Mesenchymal stem cell (in vitro differentiated cells and primary cell): ENCODE measurements at regions not wholly inside any gene's neighbourhood (a gene's known extent, or its start where the extent isn't known, plus 50 kb on each side); places are given as distances from the start of the nearest gene placed in this dataset.

Source experiments
- DNase-seq: peaks from one replicate; pipeline ENCODE4 v3.0.0-alpha.2; 2013
- H2AFZ ChIP-seq: one replicate; pipeline ENCODE4 v1.6.1; 2013; ENCODE audit warnings: low read depth, mild to moderate bottlenecking, control low read depth, inconsistent platforms, low read length, moderate library complexity
- H2AK5ac ChIP-seq: 2 replicates; pipeline ENCODE4 v1.6.1; 2013; ENCODE audit warnings: low read length, moderate library complexity, mild to moderate bottlenecking, inconsistent platforms; ENCODE audit not compliant: severe bottlenecking
- H2BK120ac ChIP-seq: one replicate; pipeline ENCODE4 v1.6.1; 2013; ENCODE audit warnings: low read depth, mild to moderate bottlenecking, inconsistent platforms, low read length, moderate library complexity
- H2BK12ac ChIP-seq, 2 experiments: one replicate each; pipeline ENCODE4 v1.6.1; 2013; ENCODE audit warnings: inconsistent platforms in 2 of 2, low read length in 2 of 2, mild to moderate bottlenecking in 2 of 2, moderate library complexity in 2 of 2, control low read depth in 1 of 2
- H2BK15ac ChIP-seq: one replicate; pipeline ENCODE4 v1.6.1; 2013; ENCODE audit warnings: mild to moderate bottlenecking, low read depth, inconsistent platforms; ENCODE audit not compliant: poor library complexity, severe bottlenecking
- H2BK5ac ChIP-seq: 2 replicates; pipeline ENCODE4 v1.6.1; 2013; ENCODE audit warnings: low read depth, mild to moderate bottlenecking, low read length, control low read depth, inconsistent platforms; ENCODE audit not compliant: poor library complexity, severe bottlenecking
- H3K14ac ChIP-seq, 2 experiments: one replicate each; pipeline ENCODE4 v1.6.1; 2013; ENCODE audit warnings: inconsistent platforms in 2 of 2, low read length in 2 of 2, control low read depth in 1 of 2, mild to moderate bottlenecking in 1 of 2, moderate library complexity in 1 of 2
- H3K18ac ChIP-seq, 2 experiments: one replicate each; pipeline ENCODE4 v1.6.1; 2013; ENCODE audit warnings: inconsistent platforms in 2 of 2, low read length in 2 of 2, control low read depth in 1 of 2, low read depth in 1 of 2, mild to moderate bottlenecking in 1 of 2
- H3K23ac ChIP-seq, 2 experiments: one replicate each; pipeline ENCODE4 v1.6.1; 2013; ENCODE audit warnings: inconsistent platforms in 2 of 2, low read length in 2 of 2, mild to moderate bottlenecking in 2 of 2, moderate library complexity in 2 of 2, control low read depth in 1 of 2
- H3K27ac ChIP-seq: 2 replicates; pipeline ENCODE4 v1.5.1; 2013; ENCODE audit warnings: mild to moderate bottlenecking, moderate library complexity, low read length, control low read depth, inconsistent platforms; ENCODE audit not compliant: poor library complexity, severe bottlenecking
- H3K27me3 ChIP-seq, 2 experiments: 2 replicates each; pipeline versions ENCODE4 v1.6.1 to v1.7.0; 2013; ENCODE audit warnings: low read length in 2 of 2, mild to moderate bottlenecking in 2 of 2, moderate library complexity in 2 of 2, control low read depth in 1 of 2, inconsistent platforms in 1 of 2; ENCODE audit not compliant: control insufficient read depth in 1 of 2, insufficient read depth in 1 of 2
- H3K36me3 ChIP-seq, 2 experiments: 2 replicates each; pipeline versions ENCODE4 v1.6.1 to v1.7.0; 2013; ENCODE audit warnings: low read length in 2 of 2, control low read depth in 1 of 2, inconsistent platforms in 1 of 2, low read depth in 1 of 2, mild to moderate bottlenecking in 1 of 2; ENCODE audit not compliant: insufficient read depth in 2 of 2, control insufficient read depth in 1 of 2
- H3K4ac ChIP-seq, 2 experiments: one replicate each; pipeline ENCODE4 v1.6.1; 2013; ENCODE audit warnings: inconsistent platforms in 2 of 2, low read length in 2 of 2, mild to moderate bottlenecking in 2 of 2, moderate library complexity in 2 of 2, control low read depth in 1 of 2, low read depth in 1 of 2
- H3K4me1 ChIP-seq: 2 replicates; pipeline ENCODE4 v1.6.1; 2013; ENCODE audit warnings: low read depth, low read length, control low read depth; ENCODE audit not compliant: control insufficient read depth, insufficient read depth
- H3K4me2 ChIP-seq: 2 replicates; pipeline ENCODE4 v1.6.1; 2013; ENCODE audit warnings: low read length, mild to moderate bottlenecking, inconsistent platforms; ENCODE audit not compliant: poor library complexity, severe bottlenecking
- H3K4me3 ChIP-seq, 2 experiments: 2 replicates each; pipeline versions ENCODE4 v1.5.1 to v1.7.0; 2013; ENCODE audit warnings: low read length in 2 of 2, mild to moderate bottlenecking in 2 of 2, control low read depth in 1 of 2, low read depth in 1 of 2; ENCODE audit not compliant: insufficient read depth in 1 of 2
- H3K79me1 ChIP-seq: replicated peaks from 2 replicates; pipeline ENCODE4 v1.6.1; 2013; ENCODE audit warnings: mild to moderate bottlenecking, control low read depth, low read length, inconsistent platforms; ENCODE audit not compliant: poor library complexity, severe bottlenecking
- H3K9ac ChIP-seq: 2 replicates; pipeline ENCODE4 v1.7.0; 2013; ENCODE audit warnings: mild to moderate bottlenecking, low read length, moderate library complexity
- H3K9me3 ChIP-seq: 2 replicates; pipeline ENCODE4 v1.7.0; 2013; ENCODE audit warnings: mild to moderate bottlenecking, low read length; ENCODE audit not compliant: control insufficient read depth
- H4K8ac ChIP-seq: one replicate; pipeline ENCODE4 v1.6.1; 2013; ENCODE audit warnings: inconsistent platforms, mild to moderate bottlenecking, low read length, moderate library complexity
- H4K91ac ChIP-seq: one replicate; pipeline ENCODE4 v1.6.1; 2013; ENCODE audit warnings: mild to moderate bottlenecking, low read length, inconsistent platforms
- WGBS: methylation state at CpG from one replicate; pipeline ENCODE4 v1.1.7; 2013; ENCODE audit warnings: mixed read lengths; 5-methylcytosine and 5-hydroxymethylcytosine counted together

GRCh38 chr17:5747276-5747675, 163.0 kb upstream of the NLRP1 start:
- Histone ChIP-seq H3K23ac (no peak overlapping the region), H3K9ac (no peak overlapping the region), H3K27ac (no peak overlapping the region), H3K9me3 (no peaks in the 10 kb centered on the region), H2AFZ (no peak overlapping the region), H3K27me3 (peaks cover 17 to 31% of the 10 kb centered on the region in 2 experiments), H2BK5ac (no peak overlapping the region), H3K4me3 (no peak overlapping the region), H3K4me2 (no peak overlapping the region), H3K4me1 (no peaks in the 10 kb centered on the region), H2BK12ac (no peak overlapping the region), H3K18ac (no peak overlapping the region), H3K79me1 (no peaks in the 10 kb centered on the region), H4K91ac (no peak overlapping the region), H3K4ac (no peak overlapping the region), H4K8ac (peak overlapping the region; percentile 6), H2BK15ac (no peak overlapping the region), H3K36me3 (no peaks in the 10 kb centered on the region), H2BK120ac (no peak overlapping the region), H3K14ac (no peak overlapping the region), H2AK5ac (no peak overlapping the region)
- 93% methylated on average over 2 of the region's 3 CpGs for WGBS
- DNase-seq: no peak

- no peak overlapping the region for H2BK12ac ChIP-seq
- peaks cover 14 to 25% of the 10 kb centered on the region in 2 experiments for H3K27me3 ChIP-seq
- H2AK5ac ChIP-seq: no peak overlapping the region
- no peaks in the 10 kb centered on the region for H3K9me3 ChIP-seq
- H2AFZ ChIP-seq: no peak overlapping the region
- no peak overlapping the region for H3K4me2 ChIP-seq
- no peak overlapping the region for H4K91ac ChIP-seq
- no peaks in the 10 kb centered on the region for H3K79me1 ChIP-seq
- no peak overlapping the region for H3K9ac ChIP-seq
- H2BK5ac ChIP-seq: no peak overlapping the region
- no peak overlapping the region for H3K27ac ChIP-seq
- 88% methylated on average over 3 of the region's 4 CpGs for WGBS
- no peak overlapping the region for H3K4ac ChIP-seq
- no peak overlapping the region for H2BK120ac ChIP-seq
- no peaks in the 10 kb centered on the region for H3K4me1 ChIP-seq
- H4K8ac ChIP-seq: no peak overlapping the region
- DNase-seq: no peak
- H3K4me3 ChIP-seq: no peak overlapping the region
- no peak overlapping the region for H3K23ac ChIP-seq
- no peak overlapping the region for H3K14ac ChIP-seq
- H2BK15ac ChIP-seq: no peak overlapping the region
- no peaks in the 10 kb centered on the region for H3K36me3 ChIP-seq
- H3K18ac ChIP-seq: no peak overlapping the region
Observed at GRCh38 chr17:5747964-5748363, 163.7 kb upstream of the NLRP1 start.

GRCh38 chr17:5753421-5753820, 169.1 kb upstream of the NLRP1 start:
- no peak overlapping the region for H2BK15ac ChIP-seq
- H4K91ac ChIP-seq: no peak overlapping the region
- no peak overlapping the region for H3K27ac ChIP-seq
- H3K23ac ChIP-seq: no peak overlapping the region
- H3K4me1 ChIP-seq: no peaks in the 10 kb centered on the region
- no peak overlapping the region for H3K14ac ChIP-seq
- no peak overlapping the region for H3K4me3 ChIP-seq
- no peak overlapping the region for H3K4ac ChIP-seq
- no peak overlapping the region for H2AFZ ChIP-seq
- H3K79me1 ChIP-seq: no peaks in the 10 kb centered on the region
- H3K18ac ChIP-seq: no peak overlapping the region
- 76% methylated on average over 2 of the region's 2 CpGs for WGBS
- no peak overlapping the region for H2BK5ac ChIP-seq
- no peak overlapping the region for H2BK12ac ChIP-seq
- no peak overlapping the region for H3K4me2 ChIP-seq
- no peak for DNase-seq
- no peak overlapping the region for H4K8ac ChIP-seq
- no peaks in the 10 kb centered on the region for H3K36me3 ChIP-seq
- no peak overlapping the region for H2BK120ac ChIP-seq
- H3K9ac ChIP-seq: no peak overlapping the region
- peaks cover 25 to 48% of the 10 kb centered on the region in 2 experiments for H3K27me3 ChIP-seq
- no peak overlapping the region for H2AK5ac ChIP-seq
- no peaks in the 10 kb centered on the region for H3K9me3 ChIP-seq

- Histone ChIP-seq H2BK15ac (no peak overlapping the region), H3K4me1 (no peaks in the 10 kb centered on the region), H3K27ac (no peak overlapping the region), H4K91ac (no peak overlapping the region), H2AK5ac (no peak overlapping the region), H4K8ac (no peak overlapping the region), H3K14ac (no peak overlapping the region), H3K27me3 (peaks cover 12 to 54% of the 10 kb centered on the region in 2 experiments), H3K4me2 (no peak overlapping the region), H3K9ac (no peak overlapping the region), H3K18ac (no peak overlapping the region), H3K23ac (no peak overlapping the region), H3K4ac (no peak overlapping the region), H2BK12ac (no peak overlapping the region), H2AFZ (no peak overlapping the region), H3K36me3 (no peaks in the 10 kb centered on the region), H3K4me3 (no peak overlapping the region), H3K9me3 (no peaks in the 10 kb centered on the region), H2BK120ac (no peak overlapping the region), H2BK5ac (no peak overlapping the region), H3K79me1 (no peaks in the 10 kb centered on the region)
- 95% methylated on average over 8 of the region's 8 CpGs for WGBS
- DNase-seq: no peak
Observed at GRCh38 chr17:5757314-5757907, 173.1 kb upstream of the NLRP1 start.
